ENCODE measurements at regions not wholly inside any gene's neighbourhood (a gene's known extent, or its start where the extent isn't known, plus 50 kb on each side); places are given as distances from the start of the nearest gene placed in this dataset.

- TF ChIP-seq SP2 (IDR thresholded peaks at IDR 0.05; ENCODE audit: low read length): no peak
- no peak for TF ChIP-seq SP1 (IDR thresholded peaks at IDR 0.05; ENCODE audit: low read depth, low read length)
- no peak for TF ChIP-seq CTCF (IDR thresholded peaks at IDR 0.05; ENCODE audit: control extremely low read depth in 1 of 3, insufficient read depth in 1 of 3, low read depth in 1 of 3, low read length in 3 of 3)
- TF ChIP-seq GABPA (IDR thresholded peaks at IDR 0.05; ENCODE audit: borderline replicate concordance, insufficient read depth, low read length): no peak
- TF ChIP-seq CHD1 (IDR thresholded peaks at IDR 0.05; ENCODE audit: low read depth, low read length): no peak
- TF ChIP-seq EZH2 (IDR thresholded peaks at IDR 0.05; ENCODE audit: low read depth, low read length, severe bottlenecking): no peak
- TF ChIP-seq, protein P1, sequence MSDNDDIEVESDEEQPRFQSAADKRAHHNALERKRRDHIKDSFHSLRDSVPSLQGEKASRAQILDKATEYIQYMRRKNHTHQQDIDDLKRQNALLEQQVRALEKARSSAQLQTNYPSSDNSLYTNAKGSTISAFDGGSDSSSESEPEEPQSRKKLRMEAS (IDR thresholded peaks at IDR 0.05): no peak
- TF ChIP-seq CBX5 (IDR thresholded peaks at IDR 0.05; ENCODE audit: low read depth, low read length): no peak
- no peak for TF ChIP-seq POLR2A (IDR thresholded peaks at IDR 0.05; ENCODE audit: control extremely low read depth in 1 of 2, low read depth in 2 of 2, low read length in 2 of 2)
- TF ChIP-seq POLR2AphosphoS5 (IDR thresholded peaks at IDR 0.05; ENCODE audit: low read depth, low read length): no peak
- no peak for TF ChIP-seq JUND (IDR thresholded peaks at IDR 0.05; ENCODE audit: low read length)
- no peak for TF ChIP-seq KDM5A (IDR thresholded peaks at IDR 0.05; ENCODE audit: low read length)
- TF ChIP-seq GTF2F1 (IDR thresholded peaks at IDR 0.05; ENCODE audit: borderline replicate concordance, low read depth, low read length): no peak
- TF ChIP-seq POU5F1 (IDR thresholded peaks at IDR 0.05; ENCODE audit: low read depth, low read length): no peak
Observed at GRCh38 chr11:134795017-134795416, 383.0 kb upstream of the B3GAT1 start.
